ENCODE measurements at regions not wholly inside any gene's neighbourhood (a gene's known extent, or its start where the extent isn't known, plus 50 kb on each side); places are given as distances from the start of the nearest gene placed in this dataset.

GRCh38 chr14:59090572-59090971, 97.9 kb upstream of the DAAM1 start:
- TF ChIP-seq POLR2AphosphoS5 (IDR thresholded peaks at IDR 0.05) (no peak), POLR2A (IDR thresholded peaks at IDR 0.05) (no peak), CTCF (IDR thresholded peaks at IDR 0.05) (no peak), EP300 (IDR thresholded peaks at IDR 0.05) (no peak)
